Psoas muscle (tissue), 7 donors: ENCODE measurements at regions not wholly inside any gene's neighbourhood (a gene's known extent, or its start where the extent isn't known, plus 50 kb on each side); places are given as distances from the start of the nearest gene placed in this dataset.

Experiments used
- ATAC-seq, 4 donors: fragments of 200-7000 bp; cut with Tn5 transposase; one replicate each; pipeline ENCODE4 v1.9.1; 2020; ENCODE audit warnings: moderate library complexity in 3 of 4, mild to moderate bottlenecking in 2 of 4
- DNase-seq, 2 donors: peaks; one replicate each; pipeline ENCODE4 v3.0.0-alpha.2; 2020
- H3K27ac ChIP-seq: fragments of 200-600 bp; one replicate; pipeline ENCODE4 v1.8.0; 2022
- H3K27me3 ChIP-seq, 3 donors: fragments of 200-600 bp in 1 of 3; one replicate each; pipeline versions ENCODE4 v1.6.1 to v1.8.0; 2013 to 2022; ENCODE audit warnings: low read length in 2 of 3, mild to moderate bottlenecking in 2 of 3, moderate library complexity in 1 of 3; ENCODE audit not compliant: insufficient read depth in 3 of 3
- H3K36me3 ChIP-seq, 2 donors: fragments of 200-600 bp in 1 of 2; one replicate each; pipeline versions ENCODE4 v1.6.1 to v1.8.0; 2013 to 2022; ENCODE audit warnings: low read depth in 1 of 2, mild to moderate bottlenecking in 1 of 2, moderate library complexity in 1 of 2; ENCODE audit not compliant: insufficient read depth in 1 of 2
- H3K4me1 ChIP-seq: fragments of 200-600 bp; one replicate; pipeline ENCODE4 v1.8.0; 2022
- H3K4me3 ChIP-seq: fragments of 200-600 bp; one replicate; pipeline ENCODE4 v1.8.0; 2022; ENCODE audit warnings: mild to moderate bottlenecking
- H3K9me3 ChIP-seq: fragments of 200-600 bp; one replicate; pipeline ENCODE4 v1.8.0; 2022
- CTCF ChIP-seq: fragments of 200-600 bp; IDR thresholded peaks from one replicate; pipeline ENCODE4 v1.8.0; 2022; ENCODE audit warnings: antibody characterized with exemption
- WGBS, 3 donors: extraction: QIAGEN DNeasy Blood & Tissue Kit; methylation state at CpG; one replicate each; pipeline versions ENCODE4 v1.1.6 to v1.1.7; 2013; 5-methylcytosine and 5-hydroxymethylcytosine counted together
- intact Hi-C, 2 donors: fragments of 100-400 bp; cut with DNase I; formaldehyde crosslinking; loops; one replicate each; pipeline versions ENCODE4 v1.11.0 to v1.14.2; 2022
- donor health status: healthy with polysubstance abuse.
- donor health status: DM: no; HTN: no; CAD: no; lungs with moderate emphysema.
- donor health status: Bipolar disorder and iron deficiency.
- donor health status: healthy.
- donor health status: DM: yes; HTN: yes; CAD: no.
- donor health status: DM: no; HTN: no; CAD: no.
- donor health status: DM: yes; HTN: yes; CAD: no.

GRCh38 chr12:125434131-125434530 is 368.9 kb downstream of the AACS start:
- Histone ChIP-seq H3K36me3 (no peaks in the 10 kb centered on the region), H3K27ac (no peak overlapping the region), H3K27me3 (no peaks in the 10 kb centered on the region), H3K9me3 (no peaks in the 10 kb centered on the region), H3K4me3 (no peak overlapping the region), H3K4me1 (no peaks in the 10 kb centered on the region)
- DNase-seq (no peak), ATAC-seq (no peak)
- intact Hi-C loops = no loop called here
- WGBS, 3 donors = 80 to 86% (median 83%) methylated on average over 9 of the region's 9 CpGs
- TF ChIP-seq CTCF = no peak

GRCh38 chr12:125434936-125435443 is 369.8 kb downstream of the AACS start:
- ATAC-seq = no peak
- H3K27ac ChIP-seq = no peak overlapping the region
- H3K4me1 ChIP-seq = no peaks in the 10 kb centered on the region
- 67 to 76% (median 72%) methylated on average over 8 of the region's 8 CpGs for WGBS, 3 donors
- H3K36me3 ChIP-seq = no peaks in the 10 kb centered on the region
- intact Hi-C loops = no loop called here
- no peak for DNase-seq
- no peaks in the 10 kb centered on the region for H3K9me3 ChIP-seq
- H3K27me3 ChIP-seq = no peaks in the 10 kb centered on the region
- TF ChIP-seq CTCF = no peak
- no peak overlapping the region for H3K4me3 ChIP-seq

- no peak for TF ChIP-seq CTCF
- intact Hi-C loops = no loop called here
Measured at GRCh38 chr12:125435871-125436270, 370.6 kb downstream of the AACS start.

GRCh38 chr12:125436686-125437085 is 371.5 kb downstream of the AACS start:
- H3K36me3 ChIP-seq = no peaks in the 10 kb centered on the region
- no peak for TF ChIP-seq CTCF

More at GRCh38 chr12:125435871-125436270, 370.6 kb downstream of the AACS start:
- DNase-seq (no peak), ATAC-seq (no peak)
- Histone ChIP-seq H3K4me3 (no peak overlapping the region), H3K4me1 (no peaks in the 10 kb centered on the region), H3K9me3 (no peaks in the 10 kb centered on the region), H3K36me3 (no peaks in the 10 kb centered on the region), H3K27ac (no peak overlapping the region), H3K27me3 (no peaks in the 10 kb centered on the region)
- WGBS, 3 donors = 84 to 87% (median 85%) methylated on average over 7 of the region's 7 CpGs

GRCh38 chr12:125440399-125440798 is 375.2 kb downstream of the AACS start:
- Histone ChIP-seq H3K9me3 (no peaks in the 10 kb centered on the region), H3K27me3 (no peaks in the 10 kb centered on the region), H3K4me3 (no peak overlapping the region), H3K4me1 (no peaks in the 10 kb centered on the region), H3K36me3 (no peaks in the 10 kb centered on the region), H3K27ac (no peak overlapping the region)
- ATAC-seq = no peak
- no peak for DNase-seq
- TF ChIP-seq CTCF = no peak
- WGBS, 3 donors = 61 to 77% (median 75%) methylated on average over 3 of the region's 3 CpGs
- intact Hi-C loops = no loop called here

More at GRCh38 chr12:125436686-125437085, 371.5 kb downstream of the AACS start:
- no peak for ATAC-seq
- 61 to 86% (median 85%) methylated on average over 2 of the region's 2 CpGs for WGBS, 3 donors
- intact Hi-C loops = no loop called here
- no peak overlapping the region for H3K4me3 ChIP-seq
- H3K27ac ChIP-seq = no peak overlapping the region
- DNase-seq = no peak
- H3K4me1 ChIP-seq = no peaks in the 10 kb centered on the region
- H3K9me3 ChIP-seq = no peaks in the 10 kb centered on the region
- no peaks in the 10 kb centered on the region for H3K27me3 ChIP-seq
